Sigmoid colon (tissue), 3 donors: ENCODE measurements at regions not wholly inside any gene's neighbourhood (a gene's known extent, or its start where the extent isn't known, plus 50 kb on each side); places are given as distances from the start of the nearest gene placed in this dataset.

ENCODE experiments used
- CTCF ChIP-seq, 4 experiments: fragments of 450-650 bp in 3 of 4; fragments of 200-600 bp in 1 of 4; IDR thresholded peaks; one replicate each; pipeline ENCODE4 v1.5.1; 2016 to 2019; ENCODE audit warnings: antibody characterized with exemption in 4 of 4, mild to moderate bottlenecking in 3 of 4, moderate library complexity in 2 of 4
- POLR2A ChIP-seq, 2 donors: fragments of 450-650 bp; IDR thresholded peaks; one replicate each; pipeline ENCODE4 v1.6.1; 2016; ENCODE audit warnings: antibody characterized with exemption in 2 of 2, mild to moderate bottlenecking in 2 of 2, moderate library complexity in 2 of 2

GRCh38 chr3:75982151-75982550 is 196.8 kb upstream of the ZNF717 start:
- no peak for TF ChIP-seq POLR2A (IDR thresholded peaks at IDR 0.05)
- no peak for TF ChIP-seq CTCF (IDR thresholded peaks at IDR 0.05)
